ENCODE measurements at regions not wholly inside any gene's neighbourhood (a gene's known extent, or its start where the extent isn't known, plus 50 kb on each side); places are given as distances from the start of the nearest gene placed in this dataset.

- intact Hi-C loops (cut with DNase I), result no loop called here
- H3K4me3 ChIP-seq, result no peak overlapping the region
- TF ChIP-seq POLR2A (IDR thresholded peaks at IDR 0.05), result no peak
- TF ChIP-seq, protein P1, sequence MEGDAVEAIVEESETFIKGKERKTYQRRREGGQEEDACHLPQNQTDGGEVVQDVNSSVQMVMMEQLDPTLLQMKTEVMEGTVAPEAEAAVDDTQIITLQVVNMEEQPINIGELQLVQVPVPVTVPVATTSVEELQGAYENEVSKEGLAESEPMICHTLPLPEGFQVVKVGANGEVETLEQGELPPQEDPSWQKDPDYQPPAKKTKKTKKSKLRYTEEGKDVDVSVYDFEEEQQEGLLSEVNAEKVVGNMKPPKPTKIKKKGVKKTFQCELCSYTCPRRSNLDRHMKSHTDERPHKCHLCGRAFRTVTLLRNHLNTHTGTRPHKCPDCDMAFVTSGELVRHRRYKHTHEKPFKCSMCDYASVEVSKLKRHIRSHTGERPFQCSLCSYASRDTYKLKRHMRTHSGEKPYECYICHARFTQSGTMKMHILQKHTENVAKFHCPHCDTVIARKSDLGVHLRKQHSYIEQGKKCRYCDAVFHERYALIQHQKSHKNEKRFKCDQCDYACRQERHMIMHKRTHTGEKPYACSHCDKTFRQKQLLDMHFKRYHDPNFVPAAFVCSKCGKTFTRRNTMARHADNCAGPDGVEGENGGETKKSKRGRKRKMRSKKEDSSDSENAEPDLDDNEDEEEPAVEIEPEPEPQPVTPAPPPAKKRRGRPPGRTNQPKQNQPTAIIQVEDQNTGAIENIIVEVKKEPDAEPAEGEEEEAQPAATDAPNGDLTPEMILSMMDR (IDR thresholded peaks at IDR 0.05), result no peak
- H3K36me3 ChIP-seq, result no peaks in the 10 kb centered on the region
- DNase-seq, result no peak
- no peaks in the 10 kb centered on the region for H3K9me3 ChIP-seq
- H3K27ac ChIP-seq, result no peak overlapping the region
- H3K4me1 ChIP-seq, result peaks cover 0 to 7% (median 3%) of the 10 kb centered on the region in 4 donors
- WGBS, 2 donors, result 86 to 89% methylated on average over 5 of the region's 5 CpGs
- no peaks in the 10 kb centered on the region for H3K27me3 ChIP-seq
These were observed 1392.8 kb downstream of the BRD1 start for GRCh38 chr22:48434868-48435250.

GRCh38 chr22:48434156-48434867 is 1393.4 kb downstream of the BRD1 start:
- peaks cover 0 to 7% (median 3%) of the 10 kb centered on the region in 4 donors for H3K4me1 ChIP-seq
- H3K27ac ChIP-seq, result no peak overlapping the region
- intact Hi-C loops (cut with DNase I), result no loop called here
- 91% methylated on average over 16 of the region's 16 CpGs for WGBS, 2 donors
- H3K9me3 ChIP-seq, result no peaks in the 10 kb centered on the region
- TF ChIP-seq EP300 (IDR thresholded peaks at IDR 0.05) (no peak), POLR2A (IDR thresholded peaks at IDR 0.05) (no peak), POLR2AphosphoS5 (IDR thresholded peaks at IDR 0.05) (no peak)
- TF ChIP-seq, protein P1 (IDR thresholded peaks at IDR 0.05), result no peak
- H3K36me3 ChIP-seq, result no peaks in the 10 kb centered on the region
- no peaks in the 10 kb centered on the region for H3K27me3 ChIP-seq
- no peak overlapping the region for H3K4me3 ChIP-seq
- DNase-seq, result peak; percentile 40

DNA sequence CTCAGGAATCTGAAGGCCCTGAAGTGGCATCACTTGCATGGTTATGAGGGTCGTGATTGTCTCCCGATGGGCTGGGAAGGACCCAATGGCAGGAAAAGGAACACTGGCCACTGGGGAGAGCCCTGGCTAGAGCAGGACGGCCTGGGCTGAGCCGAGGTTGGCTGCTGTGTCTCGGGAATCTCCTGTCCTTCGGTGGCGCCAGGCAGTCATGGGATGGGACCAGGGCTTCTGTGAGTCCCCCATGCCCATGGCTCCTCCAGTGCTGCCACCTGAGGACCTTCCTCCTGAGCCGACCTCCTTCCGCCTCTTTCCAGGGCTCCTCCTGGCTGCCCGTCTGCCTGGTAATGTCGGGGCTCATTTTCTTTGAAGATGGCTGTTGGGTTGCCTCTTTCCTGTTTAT is 1394.0 kb downstream of the BRD1 start:
- H3K36me3 ChIP-seq, result no peaks in the 10 kb centered on the region
- no peak overlapping the region for H3K27ac ChIP-seq
- H3K4me3 ChIP-seq, result no peak overlapping the region
- TF ChIP-seq POLR2A (IDR thresholded peaks at IDR 0.05) (no peak), EP300 (IDR thresholded peaks at IDR 0.05) (no peak), POLR2AphosphoS5 (IDR thresholded peaks at IDR 0.05) (no peak)
- TF ChIP-seq, protein P1 (IDR thresholded peaks at IDR 0.05), result no peak
- no peaks in the 10 kb centered on the region for H3K27me3 ChIP-seq
- intact Hi-C loops (cut with DNase I), result no loop called here
- peak; percentile 44 for DNase-seq
- 82 to 91% methylated on average over 11 of the region's 11 CpGs for WGBS, 2 donors
- H3K9me3 ChIP-seq, result no peaks in the 10 kb centered on the region
- H3K4me1 ChIP-seq, result peaks cover 0 to 7% (median 3%) of the 10 kb centered on the region in 4 donors

DNA sequence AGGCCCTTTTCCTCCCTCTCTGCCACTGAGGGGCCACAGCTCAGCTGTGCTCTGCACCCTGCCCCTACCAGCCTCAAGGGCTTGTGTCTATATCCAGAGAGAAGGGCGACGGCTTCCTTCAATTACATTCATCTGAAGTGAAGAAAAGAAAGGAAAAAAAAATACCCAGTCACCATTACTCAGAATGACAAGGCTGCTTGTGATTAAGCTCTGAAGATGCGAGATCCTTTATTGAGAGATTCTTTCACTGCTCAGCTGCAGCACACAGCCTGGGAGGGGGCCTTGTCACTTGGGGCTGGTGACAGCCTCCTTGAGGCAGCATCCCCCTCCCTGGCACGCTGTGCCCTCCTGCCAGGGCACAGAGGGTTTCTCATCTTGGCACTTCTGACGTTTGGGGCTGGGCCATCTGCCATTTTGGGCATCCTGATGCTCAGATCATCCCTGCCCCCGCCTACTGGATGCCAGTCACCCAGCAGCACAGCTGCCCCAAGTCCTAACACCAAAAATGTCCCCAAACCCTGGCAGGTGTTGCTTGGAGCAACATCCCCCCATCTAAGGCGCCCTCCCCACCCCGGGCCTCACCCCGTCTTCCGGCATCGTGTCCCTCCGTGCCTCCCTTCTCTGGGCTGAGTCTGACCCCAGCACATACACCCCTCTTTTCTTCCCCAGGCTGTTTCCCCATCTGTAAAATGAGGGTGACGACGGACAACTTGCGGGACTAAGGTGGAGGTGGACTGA is 1394.7 kb downstream of the BRD1 start:
- no peak for TF ChIP-seq EP300 (IDR thresholded peaks at IDR 0.05)
- TF ChIP-seq, protein P1 (IDR thresholded peaks at IDR 0.05), result no peak
- no peak for TF ChIP-seq POLR2A (IDR thresholded peaks at IDR 0.05)
- no peak for TF ChIP-seq POLR2AphosphoS5 (IDR thresholded peaks at IDR 0.05)
- Histone ChIP-seq H3K27me3 (peaks cover 0 to 3% (median 0%) of the 10 kb centered on the region in 3 donors), H3K4me1 (peaks cover 0 to 7% (median 3%) of the 10 kb centered on the region in 4 donors), H3K27ac (no peak overlapping the region), H3K36me3 (no peaks in the 10 kb centered on the region), H3K9me3 (no peaks in the 10 kb centered on the region), H3K4me3 (no peak overlapping the region)
- intact Hi-C loops (cut with DNase I), result no loop called here
- DNase-seq, result peak; percentile 57
- 85 to 88% methylated on average over 15 of the region's 15 CpGs for WGBS, 2 donors
